Kidney (tissue), 13 donors: ENCODE measurements at regions not wholly inside any gene's neighbourhood (a gene's known extent, or its start where the extent isn't known, plus 50 kb on each side); places are given as distances from the start of the nearest gene placed in this dataset.
A peak's percentile ranks its signal among the peaks of the same experiment; 100 is the strongest.

Experiments used
- DNase-seq, 5 donors: peaks; one replicate each; pipeline ENCODE4 v3.0.0-alpha.2; 2013 to 2020
- FAIRE-seq: peaks from 2 replicates; lab custom pipeline; 2012; peaks lifted over from hg19 to GRCh38; lab: Jason Lieb, UNC
- H3K27ac ChIP-seq, 2 donors: one replicate each; pipeline ENCODE4 v1.7.0; 2013; ENCODE audit warnings: low read depth in 2 of 2, low read length in 2 of 2, inconsistent platforms in 1 of 2
- H3K27me3 ChIP-seq: one replicate; pipeline ENCODE4 v1.7.1; 2013; ENCODE audit warnings: low read length, inconsistent platforms; ENCODE audit not compliant: control insufficient read depth, insufficient read depth
- H3K36me3 ChIP-seq, 3 donors: one replicate each; pipeline versions ENCODE4 v1.7.0 to v1.7.1; 2013; ENCODE audit warnings: low read length in 3 of 3, control low read depth in 1 of 3, inconsistent platforms in 1 of 3; ENCODE audit not compliant: insufficient read depth in 3 of 3, control insufficient read depth in 2 of 3
- H3K4me1 ChIP-seq, 3 donors: one replicate each; pipeline versions ENCODE4 v1.7.0 to v1.7.1; 2013; ENCODE audit warnings: low read length in 3 of 3, inconsistent platforms in 1 of 3, low read depth in 1 of 3; ENCODE audit not compliant: control insufficient read depth in 2 of 3, insufficient read depth in 2 of 3
- H3K4me3 ChIP-seq, 3 donors: one replicate each; pipeline versions ENCODE4 v1.7.0 to v1.8.1; 2013; ENCODE audit warnings: low read length in 3 of 3, control low read depth in 1 of 3, inconsistent platforms in 1 of 3
- H3K9ac ChIP-seq, 3 donors: one replicate each; pipeline versions ENCODE4 v1.7.0 to v1.7.1; 2013; ENCODE audit warnings: low read length in 3 of 3, control low read depth in 1 of 3, inconsistent platforms in 1 of 3
- H3K9me3 ChIP-seq, 3 donors: one replicate each; pipeline versions ENCODE4 v1.7.0 to v1.7.1; 2013; ENCODE audit warnings: low read length in 3 of 3, control low read depth in 1 of 3, inconsistent platforms in 1 of 3; ENCODE audit not compliant: control insufficient read depth in 2 of 3, insufficient read depth in 1 of 3
- intact Hi-C: fragments of 100-400 bp; cut with DNase I; formaldehyde crosslinking; loops from one replicate; pipeline ENCODE4 v1.11.1; 2022
- TF ChIP-seq, protein P1 (sequence below): IDR thresholded peaks from 3 replicates; pipeline ENCODE4 v1.5.1; 2012; ENCODE audit warnings: mild to moderate bottlenecking, moderate library complexity, borderline replicate concordance; ENCODE audit not compliant: insufficient read depth; ENCODE audit errors: extremely low read depth
- donor health status: control.
- donor health status: control.
- donor health status: control.
- donor health status: control.
- donor health status: control.
- donor health status: DM: yes; HTN: yes; CAD: no.
- donor health status: Normal renal cell carcinoma (clear cell type).

DNA sequence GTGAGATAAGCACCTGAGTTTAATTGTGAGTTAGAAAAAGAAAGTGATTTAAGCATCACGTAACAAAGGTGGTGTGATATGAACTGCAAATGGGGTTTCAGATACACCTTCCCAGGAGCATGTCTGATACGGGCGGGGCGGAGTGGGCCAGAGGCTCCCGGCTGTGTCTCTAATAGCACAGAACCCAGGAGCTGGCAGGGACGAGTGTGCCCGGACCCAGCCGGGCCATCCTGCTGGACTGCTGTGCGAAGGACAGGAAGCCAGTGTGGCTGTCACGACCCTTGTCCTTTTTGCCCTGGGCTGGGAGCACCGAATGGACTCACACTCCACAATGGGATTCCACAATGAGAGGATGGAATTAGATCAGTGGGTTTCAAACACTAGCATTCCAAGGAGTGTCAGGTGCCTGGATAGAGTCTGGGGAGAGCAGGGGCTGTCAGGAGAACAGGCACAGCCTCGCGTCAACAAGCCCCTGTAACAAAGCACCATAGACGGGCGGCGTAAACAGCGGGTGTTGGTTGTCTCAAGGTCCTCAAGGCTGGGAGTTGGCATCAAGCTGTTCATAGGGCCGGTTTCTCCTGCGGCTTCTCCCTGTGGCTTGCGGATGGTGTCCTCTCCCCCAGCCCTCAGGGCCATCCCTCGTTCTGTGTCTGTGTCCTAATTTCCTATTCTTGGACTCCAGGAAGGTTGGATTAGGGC lies 242.6 kb upstream of the PITRM1 start:
- TF ChIP-seq, protein P1, sequence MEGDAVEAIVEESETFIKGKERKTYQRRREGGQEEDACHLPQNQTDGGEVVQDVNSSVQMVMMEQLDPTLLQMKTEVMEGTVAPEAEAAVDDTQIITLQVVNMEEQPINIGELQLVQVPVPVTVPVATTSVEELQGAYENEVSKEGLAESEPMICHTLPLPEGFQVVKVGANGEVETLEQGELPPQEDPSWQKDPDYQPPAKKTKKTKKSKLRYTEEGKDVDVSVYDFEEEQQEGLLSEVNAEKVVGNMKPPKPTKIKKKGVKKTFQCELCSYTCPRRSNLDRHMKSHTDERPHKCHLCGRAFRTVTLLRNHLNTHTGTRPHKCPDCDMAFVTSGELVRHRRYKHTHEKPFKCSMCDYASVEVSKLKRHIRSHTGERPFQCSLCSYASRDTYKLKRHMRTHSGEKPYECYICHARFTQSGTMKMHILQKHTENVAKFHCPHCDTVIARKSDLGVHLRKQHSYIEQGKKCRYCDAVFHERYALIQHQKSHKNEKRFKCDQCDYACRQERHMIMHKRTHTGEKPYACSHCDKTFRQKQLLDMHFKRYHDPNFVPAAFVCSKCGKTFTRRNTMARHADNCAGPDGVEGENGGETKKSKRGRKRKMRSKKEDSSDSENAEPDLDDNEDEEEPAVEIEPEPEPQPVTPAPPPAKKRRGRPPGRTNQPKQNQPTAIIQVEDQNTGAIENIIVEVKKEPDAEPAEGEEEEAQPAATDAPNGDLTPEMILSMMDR, result no peak
- H3K9me3 ChIP-seq, result no peaks in the 10 kb centered on the region

DNA sequence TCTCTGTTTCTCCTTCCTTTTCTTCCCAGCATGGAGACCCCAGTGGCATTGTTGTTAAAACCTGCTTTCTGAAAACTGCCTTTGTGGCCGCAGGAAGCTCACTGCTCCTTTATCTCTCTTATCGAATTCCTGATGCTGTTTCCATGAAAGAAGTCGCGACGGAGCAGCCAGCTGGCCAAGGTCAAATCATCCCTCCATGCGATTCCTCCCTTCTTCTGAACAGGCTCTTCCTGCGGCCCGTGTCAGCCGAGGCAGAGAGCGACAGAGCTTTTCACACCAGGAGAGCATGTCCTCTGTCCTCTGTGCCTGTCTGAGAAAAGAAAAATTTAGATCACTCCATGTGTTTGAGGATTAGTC lies 242.1 kb upstream of the PITRM1 start:
- Histone ChIP-seq H3K4me1 (peaks cover 0 to 5% (median 2%) of the 10 kb centered on the region in 3 donors), H3K4me3 (no peak overlapping the region), H3K9ac (no peak overlapping the region), H3K9me3 (no peaks in the 10 kb centered on the region), H3K36me3 (no peaks in the 10 kb centered on the region), H3K27ac (no peak overlapping the region), H3K27me3 (no peaks in the 10 kb centered on the region)
- TF ChIP-seq, protein P1, result no peak
- DNase-seq (no peak), FAIRE-seq (no peak)
- intact Hi-C loops, result no loop called here

More for the DNA sequence above, 242.6 kb upstream of the PITRM1 start:
- no peaks in the 10 kb centered on the region for H3K36me3 ChIP-seq
- H3K4me3 ChIP-seq, result no peak overlapping the region
- H3K9ac ChIP-seq, result no peak overlapping the region
- FAIRE-seq (no peak), DNase-seq (peak in 1 of 5 donors; percentile 23)
- intact Hi-C loops, result no loop called here
- no peaks in the 10 kb centered on the region for H3K27me3 ChIP-seq
- H3K4me1 ChIP-seq, result peaks cover 0 to 5% (median 0%) of the 10 kb centered on the region in 3 donors
- no peak overlapping the region for H3K27ac ChIP-seq

DNA sequence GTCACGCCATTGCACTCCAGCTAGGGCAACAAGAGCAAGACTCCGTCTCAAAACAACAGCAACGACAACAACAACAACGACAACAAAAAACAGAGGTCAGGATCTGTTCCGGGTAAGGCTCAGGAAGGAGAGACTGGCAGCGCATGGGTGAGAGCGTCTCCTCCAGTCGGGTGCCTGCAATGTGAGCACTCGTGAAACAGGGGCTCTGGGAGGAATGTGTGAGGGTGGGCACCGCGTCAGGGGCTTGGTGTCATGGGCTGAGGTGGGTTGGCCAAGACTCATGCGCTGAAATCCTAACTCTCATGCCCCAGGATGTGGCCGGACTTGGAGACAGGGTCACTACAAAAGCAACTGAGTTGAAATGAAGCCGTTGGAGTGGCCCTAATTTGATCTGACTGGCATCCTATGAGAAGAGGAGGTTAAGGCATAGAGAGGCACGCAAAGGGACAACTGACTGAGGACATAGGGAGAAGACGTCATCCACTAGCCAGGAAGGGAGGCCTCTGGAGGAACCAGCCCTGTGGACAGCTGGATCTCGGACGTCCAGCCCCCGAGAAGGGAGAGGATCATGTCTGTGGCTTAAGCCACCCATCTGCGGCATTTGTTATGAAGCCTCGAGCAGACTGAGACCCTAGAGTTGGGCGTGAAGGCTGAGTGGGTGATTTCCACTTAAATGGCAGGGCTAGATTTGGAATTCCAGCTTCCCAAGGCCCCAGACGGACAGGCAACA lies 241.5 kb upstream of the PITRM1 start:
- Histone ChIP-seq H3K27ac (no peak overlapping the region), H3K4me3 (no peak overlapping the region), H3K9me3 (no peaks in the 10 kb centered on the region), H3K36me3 (no peaks in the 10 kb centered on the region), H3K4me1 (peaks cover 4 to 5% (median 4%) of the 10 kb centered on the region in 3 donors), H3K9ac (no peak overlapping the region), H3K27me3 (no peaks in the 10 kb centered on the region)
- intact Hi-C loops, result no loop called here
- TF ChIP-seq, protein P1, result no peak
- DNase-seq, result peak in 1 of 5 donors; percentile 32
- FAIRE-seq, result no peak
